GM12873 (cell line): ENCODE measurements at regions not wholly inside any gene's neighbourhood (a gene's known extent, or its start where the extent isn't known, plus 50 kb on each side); places are given as distances from the start of the nearest gene placed in this dataset.
A peak's percentile ranks its signal among the peaks of the same experiment; 100 is the strongest.

Experiments
- TF ChIP-seq, protein P1 (sequence below): IDR thresholded peaks from 2 replicates; pipeline ENCODE4 v1.5.1; 2012; ENCODE audit warnings: low read depth, mild to moderate bottlenecking, moderate library complexity, low read length, control low read depth; ENCODE audit not compliant: insufficient read depth; ENCODE audit errors: missing control alignments

DNA sequence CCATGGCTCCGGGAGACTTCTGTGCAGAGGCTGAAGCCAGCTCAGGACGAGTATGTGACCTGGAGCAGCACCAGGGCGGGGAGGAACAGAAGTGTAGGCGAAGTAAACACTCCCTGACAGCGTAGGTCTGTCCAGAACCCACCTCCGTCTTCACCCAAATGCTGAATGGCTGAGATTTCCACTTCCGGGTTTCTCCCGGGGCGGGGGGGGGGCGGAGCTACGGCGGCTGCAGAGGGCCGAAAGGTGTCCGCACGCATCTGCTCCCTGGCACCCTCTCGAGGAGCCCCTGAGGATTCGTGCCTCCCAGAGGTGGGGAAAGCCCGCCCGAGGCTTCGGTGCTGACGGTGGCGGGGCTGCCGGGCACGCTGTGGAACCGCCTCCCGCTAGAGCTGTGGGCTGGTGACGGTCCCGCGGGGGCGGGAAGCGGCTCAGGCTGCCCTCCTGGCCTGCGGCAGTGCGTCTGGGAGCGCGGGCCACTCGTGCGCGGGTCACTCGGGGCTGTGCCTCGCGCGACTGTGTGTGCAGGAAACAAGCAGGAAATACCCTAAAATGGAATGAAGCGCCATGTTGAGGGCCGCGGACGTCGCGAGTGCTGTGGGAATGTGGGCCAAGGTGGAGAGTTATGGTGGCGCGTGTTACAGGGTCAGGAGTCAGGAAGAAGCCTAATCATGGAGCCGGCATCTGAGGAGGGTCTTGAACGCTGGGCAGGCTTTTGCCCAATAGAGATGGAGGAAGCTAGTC is 1425.4 kb downstream of the FOXD4L5 start:
- TF ChIP-seq, protein P1, sequence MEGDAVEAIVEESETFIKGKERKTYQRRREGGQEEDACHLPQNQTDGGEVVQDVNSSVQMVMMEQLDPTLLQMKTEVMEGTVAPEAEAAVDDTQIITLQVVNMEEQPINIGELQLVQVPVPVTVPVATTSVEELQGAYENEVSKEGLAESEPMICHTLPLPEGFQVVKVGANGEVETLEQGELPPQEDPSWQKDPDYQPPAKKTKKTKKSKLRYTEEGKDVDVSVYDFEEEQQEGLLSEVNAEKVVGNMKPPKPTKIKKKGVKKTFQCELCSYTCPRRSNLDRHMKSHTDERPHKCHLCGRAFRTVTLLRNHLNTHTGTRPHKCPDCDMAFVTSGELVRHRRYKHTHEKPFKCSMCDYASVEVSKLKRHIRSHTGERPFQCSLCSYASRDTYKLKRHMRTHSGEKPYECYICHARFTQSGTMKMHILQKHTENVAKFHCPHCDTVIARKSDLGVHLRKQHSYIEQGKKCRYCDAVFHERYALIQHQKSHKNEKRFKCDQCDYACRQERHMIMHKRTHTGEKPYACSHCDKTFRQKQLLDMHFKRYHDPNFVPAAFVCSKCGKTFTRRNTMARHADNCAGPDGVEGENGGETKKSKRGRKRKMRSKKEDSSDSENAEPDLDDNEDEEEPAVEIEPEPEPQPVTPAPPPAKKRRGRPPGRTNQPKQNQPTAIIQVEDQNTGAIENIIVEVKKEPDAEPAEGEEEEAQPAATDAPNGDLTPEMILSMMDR, result no peak

DNA sequence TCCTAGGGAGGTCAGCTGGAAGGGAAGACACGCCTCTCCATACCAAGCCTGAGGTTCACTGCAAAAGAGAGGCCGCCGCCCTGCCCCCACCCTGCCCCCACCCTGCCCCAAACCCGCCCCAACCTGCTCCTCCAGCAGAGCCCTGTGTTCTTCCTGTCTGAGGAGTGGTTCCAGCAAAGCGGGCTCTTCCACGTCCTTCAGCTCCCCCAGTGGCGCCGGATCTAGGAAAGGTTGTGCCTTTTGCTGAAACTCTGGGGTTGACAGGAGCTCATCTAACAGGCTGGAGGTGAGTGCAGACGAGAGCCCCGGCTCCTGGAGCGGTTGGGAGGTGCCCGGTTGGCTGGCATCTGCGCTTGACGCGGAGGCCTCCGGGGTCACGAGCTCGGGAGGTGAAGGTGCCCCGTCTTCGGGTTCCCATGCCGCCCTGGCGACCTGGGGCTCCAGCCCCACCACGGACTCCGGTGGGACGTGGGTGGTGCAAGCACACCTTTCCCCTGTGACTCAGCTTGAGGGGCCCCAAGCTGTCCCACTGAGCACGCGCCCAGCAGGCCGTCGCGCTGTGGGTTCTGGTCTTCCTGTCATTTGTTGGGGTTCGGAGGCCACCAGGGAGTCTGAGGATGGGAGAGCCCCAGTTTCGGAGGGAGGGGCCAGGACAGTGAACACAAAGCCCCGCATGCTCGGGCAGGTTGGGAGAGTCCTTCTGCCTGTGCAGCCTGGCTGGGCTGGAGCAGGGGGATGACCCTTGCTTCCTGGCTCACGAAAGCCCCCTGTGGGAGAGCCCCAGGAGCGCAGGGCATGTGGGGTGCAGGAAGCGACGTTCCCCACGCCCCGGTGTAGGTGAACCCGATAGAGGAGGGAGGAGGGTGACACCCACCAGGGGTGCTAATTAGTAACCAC is 1467.1 kb downstream of the FOXD4L5 start:
- TF ChIP-seq, protein P1, result peak; percentile 25

DNA sequence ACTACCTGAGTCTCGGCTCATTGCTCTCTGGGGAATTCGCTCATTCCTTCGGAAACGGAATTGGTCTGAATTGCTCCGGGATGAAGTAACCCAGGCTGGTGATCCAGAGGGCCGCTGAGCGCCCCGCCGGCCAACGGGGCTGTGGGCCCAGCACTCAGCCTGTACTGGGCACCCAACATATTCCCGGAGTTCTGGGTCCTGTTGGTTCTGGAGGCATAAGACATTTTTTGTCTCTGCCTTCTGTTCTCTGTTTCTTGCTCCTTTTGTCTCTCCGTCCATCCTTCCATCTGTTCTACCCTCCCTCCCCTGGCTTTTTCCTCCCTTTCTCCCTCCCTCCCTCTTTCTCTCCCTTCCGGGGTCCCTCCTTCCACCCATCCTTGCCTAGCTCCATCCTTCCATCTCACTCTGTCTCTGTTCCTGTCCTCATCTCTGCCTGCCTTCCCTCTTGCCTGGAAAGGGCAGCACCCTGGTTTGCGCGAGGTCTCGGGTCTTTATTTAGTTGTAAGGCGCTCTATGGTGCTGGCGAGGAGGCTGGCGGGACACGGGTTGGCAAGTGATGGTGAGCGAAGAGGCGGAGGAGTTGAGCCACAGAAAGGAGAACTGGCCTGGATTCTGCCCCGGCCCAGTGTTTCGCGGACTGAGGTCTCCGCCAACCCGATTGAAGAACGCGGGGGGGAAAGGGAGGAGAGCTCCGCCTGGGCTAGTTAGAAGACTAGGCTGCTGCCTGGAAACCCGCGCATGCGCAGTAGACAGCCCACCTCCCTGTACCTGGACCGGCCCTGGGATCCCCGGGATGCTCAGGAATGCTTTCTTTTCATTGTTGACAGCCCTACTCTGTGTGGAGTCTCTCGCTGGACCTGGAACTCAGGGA is 1468.0 kb downstream of the FOXD4L5 start:
- TF ChIP-seq, protein P1, result no peak

DNA sequence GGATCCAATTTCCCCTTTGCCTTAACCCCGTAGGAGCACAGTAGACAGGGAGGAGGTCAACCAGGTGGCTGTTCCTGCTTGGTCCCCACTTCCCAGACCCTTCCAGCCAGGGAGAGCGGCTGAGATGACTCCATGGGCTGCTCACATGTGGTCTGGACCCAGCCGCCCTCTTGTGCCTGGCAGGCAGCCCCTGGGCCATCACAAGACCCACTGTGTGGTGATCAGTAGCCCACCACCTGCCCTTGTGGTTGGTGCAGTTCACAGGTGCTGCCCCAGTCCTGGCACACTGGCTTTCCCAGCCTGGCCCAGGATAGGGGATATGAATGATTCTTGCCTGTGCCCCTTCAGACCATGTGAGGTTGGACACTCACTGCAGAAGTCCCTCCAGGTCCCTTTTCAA is 1556.7 kb downstream of the FOXD4L5 start:
- TF ChIP-seq, protein P1, result no peak
